SK-N-SH treated with all-trans-retinoic acid at 6 μM for 48 hours (cell line): ENCODE measurements at regions not wholly inside any gene's neighbourhood (a gene's known extent, or its start where the extent isn't known, plus 50 kb on each side); places are given as distances from the start of the nearest gene placed in this dataset.
A peak's percentile ranks its signal among the peaks of the same experiment; 100 is the strongest.

Experiments used
- ATAC-seq: fragments of 200-7000 bp; cut with Tn5 transposase; 3 replicates; pipeline ENCODE4 v1.9.1; 2020; ENCODE audit warnings: mild to moderate bottlenecking, moderate library complexity
- BACH2 ChIP-seq: fragments of 250-450 bp; sonication (Bioruptor Pico); IDR thresholded peaks from 2 replicates; pipeline ENCODE4 v1.9.0; 2021; ENCODE audit warnings: mild to moderate bottlenecking, borderline replicate concordance
- CREB5 ChIP-seq: fragments of 250-450 bp; sonication (Bioruptor Pico); IDR thresholded peaks from 2 replicates; pipeline ENCODE4 v1.5.1; 2020; ENCODE audit warnings: low read depth, mild to moderate bottlenecking, moderate library complexity
- ESRRG ChIP-seq: fragments of 250-450 bp; sonication (Bioruptor Pico); IDR thresholded peaks from 2 replicates; pipeline ENCODE4 v1.6.1; 2021; ENCODE audit warnings: mild to moderate bottlenecking
- ISL1 ChIP-seq: fragments of 250-450 bp; sonication (Bioruptor Pico); IDR thresholded peaks from 2 replicates; pipeline ENCODE4 v2.1.2; 2022; ENCODE audit warnings: mild to moderate bottlenecking, moderate library complexity
- POU6F1 ChIP-seq: fragments of 250-450 bp; sonication (Bioruptor Pico); IDR thresholded peaks from 2 replicates; pipeline ENCODE4 v1.8.0; 2021; ENCODE audit warnings: low read depth, mild to moderate bottlenecking, moderate library complexity, borderline replicate concordance
- PPARA ChIP-seq: fragments of 250-450 bp; sonication (Bioruptor Pico); IDR thresholded peaks from 2 replicates; pipeline ENCODE4 v1.5.0; 2020; ENCODE audit warnings: mild to moderate bottlenecking, borderline replicate concordance
- RARB ChIP-seq: fragments of 250-450 bp; sonication (Bioruptor Pico); IDR thresholded peaks from 2 replicates; pipeline ENCODE4 v1.8.0; 2021; ENCODE audit warnings: mild to moderate bottlenecking, moderate library complexity
- SNAI2 ChIP-seq: fragments of 250-450 bp; sonication (Bioruptor Pico); IDR thresholded peaks from 2 replicates; pipeline ENCODE4 v1.5.0; 2020; ENCODE audit warnings: mild to moderate bottlenecking, moderate library complexity
- TCF4 ChIP-seq: fragments of 250-450 bp; sonication (Bioruptor Pico); IDR thresholded peaks from 2 replicates; pipeline ENCODE4 v1.8.0; 2021; ENCODE audit warnings: mild to moderate bottlenecking, moderate library complexity, borderline replicate concordance
- TOX ChIP-seq: fragments of 250-450 bp; sonication (Bioruptor Pico); IDR thresholded peaks from 2 replicates; pipeline ENCODE4 v1.8.0; 2021; ENCODE audit warnings: mild to moderate bottlenecking, moderate library complexity, borderline replicate concordance
- ZC3H10 ChIP-seq: fragments of 250-450 bp; sonication (Bioruptor Pico); IDR thresholded peaks from 2 replicates; pipeline ENCODE4 v1.5.1; 2021; ENCODE audit warnings: mild to moderate bottlenecking, moderate library complexity
- ZFP3 ChIP-seq: fragments of 250-450 bp; sonication (Bioruptor Pico); IDR thresholded peaks from 2 replicates; pipeline ENCODE4 v1.5.0; 2020; ENCODE audit warnings: mild to moderate bottlenecking, moderate library complexity
- ZNF70 ChIP-seq: fragments of 450-650 bp; formaldehyde crosslinking; IDR thresholded peaks from 2 replicates; pipeline ENCODE4 v1.5.0; 2020; ENCODE audit warnings: mild to moderate bottlenecking, moderate library complexity
- ZNF8 ChIP-seq: fragments of 450-650 bp; formaldehyde crosslinking; IDR thresholded peaks from 2 replicates; pipeline ENCODE4 v1.5.0; 2020; ENCODE audit warnings: mild to moderate bottlenecking, moderate library complexity
- TF ChIP-seq, protein P1 (sequence below): fragments of 250-450 bp; sonication (Bioruptor Pico); IDR thresholded peaks from 2 replicates; pipeline ENCODE4 v1.5.1; 2021; ENCODE audit warnings: mild to moderate bottlenecking, moderate library complexity
- TF ChIP-seq, protein P2 (sequence below): fragments of 250-450 bp; sonication (Bioruptor Pico); IDR thresholded peaks from 2 replicates; pipeline ENCODE4 v1.8.0; 2020; ENCODE audit warnings: mild to moderate bottlenecking, moderate library complexity, borderline replicate concordance

DNA sequence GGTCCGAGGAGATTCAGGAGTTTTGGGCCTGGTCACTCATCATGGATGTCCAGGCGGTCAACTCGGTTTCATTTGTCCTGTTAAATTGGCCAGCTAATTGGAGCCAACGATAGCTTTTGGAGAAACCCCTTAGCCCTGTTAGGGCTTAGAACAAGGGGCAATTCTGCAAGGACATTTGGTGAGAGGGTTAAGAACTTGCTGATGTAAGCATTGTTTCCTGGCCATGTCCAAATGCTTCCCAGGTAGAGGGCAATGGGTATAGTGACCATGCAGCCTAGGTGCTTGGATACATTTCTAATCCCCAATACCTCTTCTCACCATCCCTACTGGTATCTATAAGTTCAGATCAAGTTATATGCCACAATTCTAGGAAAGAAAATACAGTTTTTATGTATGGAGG, 131.5 kb downstream of the RPS24 start (continued):
- TF ChIP-seq CREB5 (CRISPR knock-in tag) (no peak), BACH2 (CRISPR knock-in tag) (no peak), SNAI2 (CRISPR knock-in tag) (no peak), ZFP3 (CRISPR knock-in tag) (no peak), PPARA (CRISPR knock-in tag) (no peak), RARB (CRISPR knock-in tag) (no peak), ISL1 (CRISPR knock-in tag) (no peak), TOX (CRISPR knock-in tag) (no peak)
- TF ChIP-seq, protein P1, sequence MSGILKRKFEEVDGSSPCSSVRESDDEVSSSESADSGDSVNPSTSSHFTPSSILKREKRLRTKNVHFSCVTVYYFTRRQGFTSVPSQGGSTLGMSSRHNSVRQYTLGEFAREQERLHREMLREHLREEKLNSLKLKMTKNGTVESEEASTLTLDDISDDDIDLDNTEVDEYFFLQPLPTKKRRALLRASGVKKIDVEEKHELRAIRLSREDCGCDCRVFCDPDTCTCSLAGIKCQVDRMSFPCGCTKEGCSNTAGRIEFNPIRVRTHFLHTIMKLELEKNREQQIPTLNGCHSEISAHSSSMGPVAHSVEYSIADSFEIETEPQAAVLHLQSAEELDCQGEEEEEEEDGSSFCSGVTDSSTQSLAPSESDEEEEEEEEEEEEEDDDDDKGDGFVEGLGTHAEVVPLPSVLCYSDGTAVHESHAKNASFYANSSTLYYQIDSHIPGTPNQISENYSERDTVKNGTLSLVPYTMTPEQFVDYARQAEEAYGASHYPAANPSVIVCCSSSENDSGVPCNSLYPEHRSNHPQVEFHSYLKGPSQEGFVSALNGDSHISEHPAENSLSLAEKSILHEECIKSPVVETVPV (CRISPR knock-in tag) = no peak
- TF ChIP-seq, all 23 proteins: peak for 0

- TF ChIP-seq, protein P2, sequence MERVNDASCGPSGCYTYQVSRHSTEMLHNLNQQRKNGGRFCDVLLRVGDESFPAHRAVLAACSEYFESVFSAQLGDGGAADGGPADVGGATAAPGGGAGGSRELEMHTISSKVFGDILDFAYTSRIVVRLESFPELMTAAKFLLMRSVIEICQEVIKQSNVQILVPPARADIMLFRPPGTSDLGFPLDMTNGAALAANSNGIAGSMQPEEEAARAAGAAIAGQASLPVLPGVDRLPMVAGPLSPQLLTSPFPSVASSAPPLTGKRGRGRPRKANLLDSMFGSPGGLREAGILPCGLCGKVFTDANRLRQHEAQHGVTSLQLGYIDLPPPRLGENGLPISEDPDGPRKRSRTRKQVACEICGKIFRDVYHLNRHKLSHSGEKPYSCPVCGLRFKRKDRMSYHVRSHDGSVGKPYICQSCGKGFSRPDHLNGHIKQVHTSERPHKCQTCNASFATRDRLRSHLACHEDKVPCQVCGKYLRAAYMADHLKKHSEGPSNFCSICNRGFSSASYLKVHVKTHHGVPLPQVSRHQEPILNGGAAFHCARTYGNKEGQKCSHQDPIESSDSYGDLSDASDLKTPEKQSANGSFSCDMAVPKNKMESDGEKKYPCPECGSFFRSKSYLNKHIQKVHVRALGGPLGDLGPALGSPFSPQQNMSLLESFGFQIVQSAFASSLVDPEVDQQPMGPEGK (CRISPR knock-in tag) = no peak
- no peak for TF ChIP-seq ZNF70
- 0 out of 3 replicates have a peak, but pooled peaks have one; percentile 35 for ATAC-seq
These were observed 132.0 kb downstream of the RPS24 start for GRCh38 chr10:78165617-78166016.

GRCh38 chr10:78166261-78166660, 132.6 kb downstream of the RPS24 start:
- no peak for ATAC-seq
- TF ChIP-seq ZFP3 (CRISPR knock-in tag) (no peak), CREB5 (CRISPR knock-in tag) (no peak), TCF4 (CRISPR knock-in tag) (no peak), ZC3H10 (no peak), POU6F1 (CRISPR knock-in tag) (no peak)
- TF ChIP-seq, protein P1 (CRISPR knock-in tag) = no peak

DNA sequence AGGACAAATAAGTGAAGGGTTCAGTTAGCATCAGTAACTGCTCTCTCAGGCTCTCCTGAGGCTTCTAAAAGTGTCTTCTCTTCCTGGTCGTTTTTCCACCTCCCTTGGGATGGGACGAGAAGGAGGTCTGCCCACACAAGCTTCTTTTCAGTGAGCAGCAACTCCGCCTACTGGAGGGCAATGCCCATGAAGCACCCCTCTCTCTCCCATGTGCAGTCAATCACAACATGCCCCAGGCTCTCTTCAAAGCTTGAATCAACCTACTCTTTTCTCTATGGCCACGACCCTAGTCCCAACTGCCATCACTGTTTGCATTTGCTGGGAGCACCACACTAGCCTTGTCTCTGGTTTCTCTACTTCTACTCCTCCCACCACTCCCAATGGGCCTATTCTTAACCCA, 135.6 kb downstream of the RPS24 start:
- TF ChIP-seq RARB (CRISPR knock-in tag) (no peak), ZNF8 (CRISPR knock-in tag) (no peak), SNAI2 (CRISPR knock-in tag) (no peak), ESRRG (no peak), ISL1 (CRISPR knock-in tag) (no peak), BACH2 (CRISPR knock-in tag) (no peak), ZC3H10 (no peak), CREB5 (CRISPR knock-in tag) (no peak), ZNF70 (no peak)
- TF ChIP-seq, protein P1 (CRISPR knock-in tag) = no peak
- TF ChIP-seq, protein P2 (CRISPR knock-in tag) = no peak
- no peak for ATAC-seq
